ENCODE measurements at regions not wholly inside any gene's neighbourhood (a gene's known extent, or its start where the extent isn't known, plus 50 kb on each side); places are given as distances from the start of the nearest gene placed in this dataset.

GRCh38 chr18:37662546-37663339, 97.1 kb upstream of the CELF4 start:
- no peak for DNase-seq (ENCODE audit: low read depth in 2 of 2)

- no peak for DNase-seq (ENCODE audit: low read depth in 2 of 2)
Measured at GRCh38 chr18:37662099-37662498, 96.5 kb upstream of the CELF4 start.

GRCh38 chr18:37661478-37661877, 95.9 kb upstream of the CELF4 start:
- no peak for DNase-seq (ENCODE audit: low read depth in 2 of 2)

- DNase-seq (ENCODE audit: low read depth in 2 of 2) = no peak
Measured at GRCh38 chr18:37661061-37661460, 95.5 kb upstream of the CELF4 start.

- no peak for DNase-seq (ENCODE audit: low read depth in 2 of 2)
Measured at GRCh38 chr18:37660658-37661057, 95.1 kb upstream of the CELF4 start.

GRCh38 chr18:37659906-37660305, 94.3 kb upstream of the CELF4 start:
- no peak for DNase-seq (ENCODE audit: low read depth in 2 of 2)

GRCh38 chr18:37658894-37659293, 93.3 kb upstream of the CELF4 start:
- no peak for DNase-seq (ENCODE audit: low read depth in 2 of 2)

GRCh38 chr18:37657493-37657892, 91.9 kb upstream of the CELF4 start:
- DNase-seq (ENCODE audit: low read depth in 2 of 2) = no peak

GRCh38 chr18:37654731-37655369, 89.3 kb upstream of the CELF4 start:
- no peak for DNase-seq (ENCODE audit: low read depth in 2 of 2)

- DNase-seq (ENCODE audit: low read depth in 2 of 2) = no peak
Measured at GRCh38 chr18:37654034-37654433, 88.4 kb upstream of the CELF4 start.

GRCh38 chr18:37653618-37654017, 88.0 kb upstream of the CELF4 start:
- DNase-seq (ENCODE audit: low read depth in 2 of 2) = no peak

- no peak for DNase-seq (ENCODE audit: low read depth in 2 of 2)
Measured at GRCh38 chr18:37649930-37650329, 84.3 kb upstream of the CELF4 start.

GRCh38 chr18:37649416-37649815, 83.8 kb upstream of the CELF4 start:
- DNase-seq (ENCODE audit: low read depth in 2 of 2) = no peak

GRCh38 chr18:37641573-37641972, 76.0 kb upstream of the CELF4 start:
- no peak for DNase-seq (ENCODE audit: low read depth in 2 of 2)

GRCh38 chr18:37640504-37640903, 74.9 kb upstream of the CELF4 start:
- no peak for DNase-seq (ENCODE audit: low read depth in 2 of 2)

GRCh38 chr18:37639846-37640245, 74.2 kb upstream of the CELF4 start:
- DNase-seq (ENCODE audit: low read depth in 2 of 2) = no peak

GRCh38 chr18:37637478-37637850, 71.9 kb upstream of the CELF4 start:
- DNase-seq (ENCODE audit: low read depth in 2 of 2) = no peak

- DNase-seq (ENCODE audit: low read depth in 2 of 2) = no peak
Measured at GRCh38 chr18:37636831-37637477, 71.4 kb upstream of the CELF4 start.

- DNase-seq (ENCODE audit: low read depth in 2 of 2) = no peak
Measured at GRCh38 chr18:37634516-37634915, 68.9 kb upstream of the CELF4 start.

- DNase-seq (ENCODE audit: low read depth in 2 of 2) = no peak
Measured at GRCh38 chr18:37631422-37631821, 65.8 kb upstream of the CELF4 start.

- DNase-seq (ENCODE audit: low read depth in 2 of 2) = no peak
Measured at GRCh38 chr18:37630334-37630733, 64.7 kb upstream of the CELF4 start.

GRCh38 chr18:37628470-37629220, 63.0 kb upstream of the CELF4 start:
- DNase-seq (ENCODE audit: low read depth in 2 of 2) = no peak

Measured in stimulated activated CD4-positive, alpha-beta T cell treated with anti-CD3 and anti-CD28 coated beads, Interleukin-4, amount 100 ng/mL, for 48 hours (primary cell).